Non-pigmented ciliary epithelial cell (primary cell): ENCODE measurements at regions not wholly inside any gene's neighbourhood (a gene's known extent, or its start where the extent isn't known, plus 50 kb on each side); places are given as distances from the start of the nearest gene placed in this dataset.

Experiments used
- DNase-seq: peaks from one replicate; pipeline ENCODE4 v3.0.0-alpha.2; 2010; ENCODE audit warnings: low read depth

GRCh38 chr17:72520665-72521303 is 400.0 kb downstream of the SOX9 start:
- DNase-seq: no peak

GRCh38 chr17:72523491-72523890 is 402.7 kb downstream of the SOX9 start:
- DNase-seq: no peak

- DNase-seq: no peak
These were observed 404.6 kb downstream of the SOX9 start for GRCh38 chr17:72525225-72526015.

GRCh38 chr17:72526769-72527168 is 405.9 kb downstream of the SOX9 start:
- no peak for DNase-seq

- no peak for DNase-seq
These were observed 407.0 kb downstream of the SOX9 start for GRCh38 chr17:72527789-72528188.

GRCh38 chr17:72528683-72529082 is 407.9 kb downstream of the SOX9 start:
- DNase-seq: no peak

- no peak for DNase-seq
These were observed 408.6 kb downstream of the SOX9 start for GRCh38 chr17:72529386-72529785.

- DNase-seq: no peak
These were observed 409.6 kb downstream of the SOX9 start for GRCh38 chr17:72530454-72530853.

- no peak for DNase-seq
These were observed 410.9 kb downstream of the SOX9 start for GRCh38 chr17:72531729-72532128.

- no peak for DNase-seq
These were observed 413.4 kb downstream of the SOX9 start for GRCh38 chr17:72534265-72534664.

GRCh38 chr17:72534776-72535175 is 414.0 kb downstream of the SOX9 start:
- DNase-seq: no peak

- DNase-seq: no peak
These were observed 414.5 kb downstream of the SOX9 start for GRCh38 chr17:72535346-72535745.

- DNase-seq: no peak
These were observed 415.0 kb downstream of the SOX9 start for GRCh38 chr17:72535779-72536178.

GRCh38 chr17:72536788-72537187 is 416.0 kb downstream of the SOX9 start:
- DNase-seq: no peak

GRCh38 chr17:72538443-72538842 is 417.6 kb downstream of the SOX9 start:
- DNase-seq: no peak

GRCh38 chr17:72538901-72539352 is 418.1 kb downstream of the SOX9 start:
- no peak for DNase-seq

- no peak for DNase-seq
These were observed 419.4 kb downstream of the SOX9 start for GRCh38 chr17:72539981-72540897.

- no peak for DNase-seq
These were observed 421.5 kb downstream of the SOX9 start for GRCh38 chr17:72542317-72542716.

- no peak for DNase-seq
These were observed 424.9 kb downstream of the SOX9 start for GRCh38 chr17:72545766-72546165.

GRCh38 chr17:72553051-72553755 is 432.4 kb downstream of the SOX9 start:
- no peak for DNase-seq

GRCh38 chr17:72554508-72554907 is 433.7 kb downstream of the SOX9 start:
- DNase-seq: no peak

- no peak for DNase-seq
These were observed 434.2 kb downstream of the SOX9 start for GRCh38 chr17:72555052-72555451.
